Stimulated activated CD8-positive, alpha-beta memory T cell treated with anti-CD3 and anti-CD28 coated beads, Interleukin-12 subunit alpha, Interleukin-12 subunit beta, amount 100 ng/mL, for 1 hour (primary cell): ENCODE measurements at regions not wholly inside any gene's neighbourhood (a gene's known extent, or its start where the extent isn't known, plus 50 kb on each side); places are given as distances from the start of the nearest gene placed in this dataset.

ENCODE experiments used
- DNase-seq: peaks from one replicate; pipeline ENCODE4 v3.0.0-alpha.2; 2020; ENCODE audit warnings: low read depth

- DNase-seq: no peak
Measured at GRCh38 chr5:174837919-174838902, 113.8 kb downstream of the MSX2 start.

- no peak for DNase-seq
Measured at GRCh38 chr5:174834081-174834480, 109.7 kb downstream of the MSX2 start.

- DNase-seq: no peak
Measured at GRCh38 chr5:174832811-174833210, 108.4 kb downstream of the MSX2 start.

- no peak for DNase-seq
Measured at GRCh38 chr5:174832025-174832424, 107.6 kb downstream of the MSX2 start.

- no peak for DNase-seq
Measured at GRCh38 chr5:174831031-174831660, 106.8 kb downstream of the MSX2 start.

- no peak for DNase-seq
Measured at GRCh38 chr5:174829511-174829864, 105.1 kb downstream of the MSX2 start.

GRCh38 chr5:174828804-174829510, 104.6 kb downstream of the MSX2 start:
- DNase-seq: no peak

GRCh38 chr5:174827558-174827957, 103.2 kb downstream of the MSX2 start:
- no peak for DNase-seq

- DNase-seq: no peak
Measured at GRCh38 chr5:174825587-174825986, 101.2 kb downstream of the MSX2 start.

- no peak for DNase-seq
Measured at GRCh38 chr5:174818430-174818829, 94.0 kb downstream of the MSX2 start.

GRCh38 chr5:174817610-174818009, 93.2 kb downstream of the MSX2 start:
- DNase-seq: no peak

GRCh38 chr5:174816858-174817257, 92.5 kb downstream of the MSX2 start:
- no peak for DNase-seq

- DNase-seq: no peak
Measured at GRCh38 chr5:174811438-174811837, 87.1 kb downstream of the MSX2 start.

- no peak for DNase-seq
Measured at GRCh38 chr5:174810796-174811195, 86.4 kb downstream of the MSX2 start.

- DNase-seq: no peak
Measured at GRCh38 chr5:174807471-174807870, 83.1 kb downstream of the MSX2 start.

- DNase-seq: no peak
Measured at GRCh38 chr5:174806729-174807128, 82.3 kb downstream of the MSX2 start.

GRCh38 chr5:174801798-174802197, 77.4 kb downstream of the MSX2 start:
- DNase-seq: no peak

- no peak for DNase-seq
Measured at GRCh38 chr5:174800435-174800834, 76.1 kb downstream of the MSX2 start.

- DNase-seq: no peak
Measured at GRCh38 chr5:174799121-174799520, 74.7 kb downstream of the MSX2 start.

- DNase-seq: no peak
Measured at GRCh38 chr5:174798551-174798951, 74.2 kb downstream of the MSX2 start.

GRCh38 chr5:174796711-174797192, 72.4 kb downstream of the MSX2 start:
- no peak for DNase-seq

GRCh38 chr5:174794931-174795672, 70.7 kb downstream of the MSX2 start:
- DNase-seq: no peak
